H1 (cell line): ENCODE measurements at regions not wholly inside any gene's neighbourhood (a gene's known extent, or its start where the extent isn't known, plus 50 kb on each side); places are given as distances from the start of the nearest gene placed in this dataset.
A peak's percentile ranks its signal among the peaks of the same experiment; 100 is the strongest.

Source experiments
- CTCF ChIA-PET: fragments of 300-600 bp; sonication (Branson Sonifier 250); formaldehyde crosslinking; loops from one replicate; lab custom pipeline; 2021; ENCODE audit not compliant: partially characterized antibody; lab: Charles Lee
- POLR2A ChIA-PET: fragments of 300-600 bp; sonication (Branson Sonifier 250); formaldehyde crosslinking; loops from one replicate; lab custom pipeline; 2021; ENCODE audit warnings: inconsistent platforms; ENCODE audit not compliant: partially characterized antibody; lab: Charles Lee
- DNase-seq, 2 experiments: peaks; one replicate each; pipeline versions ENCODE4 v3.0.0 to v3.0.0-alpha.2; 2010 to 2022; ENCODE audit warnings: low spot score in 2 of 2, low read depth in 1 of 2, mixed read lengths in 1 of 2
- FAIRE-seq: peaks from 2 replicates; lab custom pipeline; 2011; peaks lifted over from hg19 to GRCh38; lab: Jason Lieb, UNC
- H2AFZ ChIP-seq: 2 replicates; pipeline ENCODE4 v1.8.1; 2012; ENCODE audit warnings: low read length, inconsistent platforms
- H2AK5ac ChIP-seq: 2 replicates; pipeline ENCODE4 v1.6.1; 2013; ENCODE audit warnings: low read depth, low read length
- H2BK120ac ChIP-seq: replicated peaks from 2 replicates; pipeline ENCODE3; 2013; ENCODE audit warnings: low read depth, low read length, inconsistent platforms
- H2BK12ac ChIP-seq: 2 replicates; pipeline ENCODE4 v1.6.1; 2013; ENCODE audit warnings: low read depth, low read length
- H2BK15ac ChIP-seq: 2 replicates; pipeline ENCODE4 v1.6.1; 2013; ENCODE audit warnings: low read length
- H2BK20ac ChIP-seq: 2 replicates; pipeline ENCODE4 v1.6.1; 2013; ENCODE audit warnings: low read length
- H2BK5ac ChIP-seq: 2 replicates; pipeline ENCODE4 v1.6.1; 2013; ENCODE audit warnings: low read depth, low read length
- H3K14ac ChIP-seq: 2 replicates; pipeline ENCODE4 v1.6.1; 2013; ENCODE audit warnings: inconsistent platforms; ENCODE audit not compliant: insufficient read length
- H3K18ac ChIP-seq: 2 replicates; pipeline ENCODE4 v1.6.1; 2013; ENCODE audit warnings: low read length; ENCODE audit errors: extremely low read depth
- H3K23ac ChIP-seq: 2 replicates; pipeline ENCODE4 v1.6.1; 2013; ENCODE audit warnings: inconsistent platforms; ENCODE audit not compliant: insufficient read length
- H3K23me2 ChIP-seq: 2 replicates; pipeline ENCODE4 v1.6.1; 2013; ENCODE audit warnings: low read depth, low read length
- H3K27ac ChIP-seq: 2 replicates; pipeline ENCODE4 v1.6.1; 2011; ENCODE audit warnings: low read depth, low read length, inconsistent platforms
- H3K27me3 ChIP-seq, 4 experiments: replicated peaks in 1 of 4; 1 replicate in 1 of 4; 2 replicates in 3 of 4; pipeline versions ENCODE4 v1.6.1 to v1.8.1; 2011 to 2013; ENCODE audit warnings: low read length in 3 of 4, mild to moderate bottlenecking in 3 of 4, inconsistent platforms in 2 of 4, mixed read lengths in 2 of 4, moderate library complexity in 1 of 4; ENCODE audit not compliant: control insufficient read depth in 3 of 4, insufficient read depth in 3 of 4; ENCODE audit errors: extremely low read depth in 1 of 4
- H3K36me3 ChIP-seq, 4 experiments: 2 replicates each; pipeline versions ENCODE4 v1.6.1 to v1.8.1; 2011 to 2013; ENCODE audit warnings: mild to moderate bottlenecking in 4 of 4, low read length in 3 of 4, moderate library complexity in 2 of 4, control low read depth in 1 of 4, inconsistent platforms in 1 of 4; ENCODE audit not compliant: insufficient read depth in 4 of 4, control insufficient read depth in 2 of 4
- H3K4ac ChIP-seq: replicated peaks from 2 replicates; pipeline ENCODE3; 2013; ENCODE audit warnings: low read length, low read depth, mixed read lengths, inconsistent platforms; ENCODE audit not compliant: insufficient read length
- H3K4me1 ChIP-seq, 4 experiments: replicated peaks in 1 of 4; 1 replicate in 1 of 4; 2 replicates in 3 of 4; pipeline versions ENCODE4 v1.6.1 to v1.8.1; 2011 to 2013; ENCODE audit warnings: low read length in 3 of 4, inconsistent platforms in 2 of 4, mixed read lengths in 1 of 4; ENCODE audit not compliant: insufficient read depth in 4 of 4, control insufficient read depth in 3 of 4
- H3K4me2 ChIP-seq, 2 experiments: 2 replicates each; pipeline versions ENCODE4 v1.6.1 to v1.8.1; 2011 to 2013; ENCODE audit warnings: low read depth in 2 of 2, low read length in 2 of 2, control low read depth in 1 of 2, inconsistent platforms in 1 of 2, mild to moderate bottlenecking in 1 of 2; ENCODE audit not compliant: insufficient read depth in 1 of 2
- H3K4me3 ChIP-seq, 4 experiments: fragments of 200-600, 300-600 bp in 1 of 4; sonication (generic), shearing (Covaris generic), sonication (Bioruptor Twin) in 1 of 4; 2 replicates each; pipeline versions ENCODE4 v1.5.1 to v1.8.1; 2011 to 2016; ENCODE audit warnings: low read length in 4 of 4, low read depth in 3 of 4, control low read depth in 2 of 4, inconsistent platforms in 2 of 4, mild to moderate bottlenecking in 2 of 4, mixed read lengths in 1 of 4, moderate library complexity in 1 of 4; ENCODE audit not compliant: insufficient read depth in 2 of 4; ENCODE audit errors: extremely low read depth in 1 of 4
- H3K56ac ChIP-seq: replicated peaks from 2 replicates; pipeline ENCODE3; 2013; ENCODE audit warnings: low read depth, mild to moderate bottlenecking, mixed read lengths, low read length, inconsistent platforms; ENCODE audit not compliant: insufficient read length
- H3K79me1 ChIP-seq: 2 replicates; pipeline ENCODE4 v1.6.1; 2013; ENCODE audit warnings: low read depth, low read length, control low read depth
- H3K79me2 ChIP-seq, 2 experiments: 2 replicates each; pipeline versions ENCODE4 v1.6.1 to v1.8.1; 2012 to 2013; ENCODE audit warnings: low read length in 2 of 2, mild to moderate bottlenecking in 2 of 2, inconsistent platforms in 1 of 2; ENCODE audit not compliant: insufficient read depth in 2 of 2, control insufficient read depth in 1 of 2
- H3K9ac ChIP-seq, 4 experiments: replicated peaks in 1 of 4; 1 replicate in 1 of 4; 2 replicates in 3 of 4; pipeline versions ENCODE4 v1.6.1 to v1.8.1; 2011 to 2013; ENCODE audit warnings: low read depth in 3 of 4, low read length in 3 of 4, control low read depth in 2 of 4, mild to moderate bottlenecking in 2 of 4, moderate library complexity in 2 of 4, inconsistent platforms in 1 of 4; ENCODE audit errors: extremely low read depth in 1 of 4
- H3K9me3 ChIP-seq, 2 experiments: 2 replicates each; pipeline versions ENCODE4 v1.6.1 to v1.8.1; 2012 to 2013; ENCODE audit warnings: mild to moderate bottlenecking in 2 of 2, moderate library complexity in 2 of 2, control low read depth in 1 of 2, inconsistent platforms in 1 of 2, low read depth in 1 of 2, low read length in 1 of 2, mixed read lengths in 1 of 2; ENCODE audit not compliant: insufficient read depth in 2 of 2
- H4K20me1 ChIP-seq, 2 experiments: replicated peaks in 1 of 2; 2 replicates each; pipeline versions ENCODE3 to v1.8.1; 2011 to 2013; ENCODE audit warnings: inconsistent platforms in 2 of 2, low read length in 2 of 2, mild to moderate bottlenecking in 1 of 2; ENCODE audit not compliant: insufficient read depth in 2 of 2, control insufficient read depth in 1 of 2
- H4K5ac ChIP-seq: 2 replicates; pipeline ENCODE4 v1.6.1; 2013; ENCODE audit warnings: low read length, low read depth, mixed read lengths, inconsistent platforms; ENCODE audit not compliant: insufficient read length
- H4K8ac ChIP-seq: 2 replicates; pipeline ENCODE4 v1.8.0; 2013; ENCODE audit warnings: mild to moderate bottlenecking, moderate library complexity, low read length, inconsistent platforms; ENCODE audit not compliant: insufficient read depth; ENCODE audit errors: extremely low read depth
- H4K91ac ChIP-seq: replicated peaks from 2 replicates; pipeline ENCODE3; 2013; ENCODE audit warnings: low read length, mixed read lengths, inconsistent platforms; ENCODE audit not compliant: insufficient read length
- BACH1 ChIP-seq: IDR thresholded peaks from 2 replicates; pipeline ENCODE4 v1.6.1; 2012; ENCODE audit warnings: low read length, improper control_type of control experiment
- CBX5 ChIP-seq: fragments of 300-800, 300-1000 bp; sonication (generic); IDR thresholded peaks from 2 replicates; pipeline ENCODE4 v1.7.1; 2016; ENCODE audit warnings: antibody characterized with exemption, low read length, low read depth
- CTBP2 ChIP-seq: IDR thresholded peaks from 2 replicates; pipeline ENCODE4 v1.7.0; 2011; ENCODE audit warnings: borderline replicate concordance, mild to moderate bottlenecking, moderate library complexity, mixed read lengths, low read length; ENCODE audit not compliant: insufficient read depth, insufficient read length
- E2F6 ChIP-seq: IDR thresholded peaks from 2 replicates; pipeline ENCODE4 v1.6.1; 2012; ENCODE audit warnings: inconsistent platforms
- FOSL1 ChIP-seq: IDR thresholded peaks from 2 replicates; pipeline ENCODE4 v1.6.1; 2011; ENCODE audit warnings: mild to moderate bottlenecking, low read depth, low read length, moderate library complexity; ENCODE audit not compliant: insufficient read depth
- GABPA ChIP-seq: IDR thresholded peaks from 2 replicates; pipeline ENCODE4 v1.6.1; 2011; ENCODE audit warnings: mild to moderate bottlenecking, low read length, moderate library complexity, borderline replicate concordance; ENCODE audit not compliant: insufficient read depth
- RFX5 ChIP-seq: IDR thresholded peaks from 2 replicates; pipeline ENCODE4 v1.6.1; 2011; ENCODE audit warnings: low read depth, low read length, improper control_type of control experiment, borderline replicate concordance
- SIX5 ChIP-seq: IDR thresholded peaks from 2 replicates; pipeline ENCODE4 v1.6.1; 2011; ENCODE audit warnings: mild to moderate bottlenecking, low read depth, low read length
- SP2 ChIP-seq: IDR thresholded peaks from 2 replicates; pipeline ENCODE4 v1.6.1; 2012; ENCODE audit warnings: mild to moderate bottlenecking, low read length, inconsistent platforms
- TAF1 ChIP-seq: IDR thresholded peaks from 2 replicates; pipeline ENCODE4 v1.6.1; 2011; ENCODE audit warnings: mild to moderate bottlenecking, low read depth, low read length
- TBP ChIP-seq: IDR thresholded peaks from 2 replicates; pipeline ENCODE4 v1.6.1; 2011; ENCODE audit warnings: low read depth, low read length, improper control_type of control experiment
- WGBS, 2 experiments: shearing (Covaris generic) in 1 of 2; methylation state at CpG; one replicate each; pipeline versions ENCODE4 v1.1.6 to v1.1.7; 2013 to 2015; ENCODE audit warnings: low lambda C conversion rate in 2 of 2, mixed read lengths in 2 of 2, inconsistent platforms in 1 of 2, low coverage in 1 of 2, missing lambda C conversion rate in 1 of 2; ENCODE audit not compliant: insufficient replicate concordance in 2 of 2, insufficient coverage in 1 of 2, insufficient read length in 1 of 2; ENCODE audit errors: extremely low coverage in 1 of 2, missing lambda C conversion rate in 1 of 2; 5-methylcytosine and 5-hydroxymethylcytosine counted together
- TF ChIP-seq, protein P1 (sequence below), 3 experiments: IDR thresholded peaks; 1 replicate in 2 of 3; 2 replicates in 1 of 3; pipeline versions ENCODE4 v1.5.1 to v1.6.1; 2011; ENCODE audit warnings: low read length in 3 of 3, mild to moderate bottlenecking in 3 of 3, inconsistent platforms in 2 of 3, low read depth in 1 of 3, moderate library complexity in 1 of 3; ENCODE audit not compliant: insufficient read depth in 1 of 3; ENCODE audit errors: control extremely low read depth in 1 of 3

GRCh38 chr16:62280506-62280905 is 244.3 kb upstream of the CDH8 start:
- H3K14ac ChIP-seq: no peak overlapping the region
- H3K27ac ChIP-seq: no peak overlapping the region
- ChIA-PET POLR2A (no interaction called here), CTCF (interaction anchor here (1.2 to 2.5 kb wide), 3 partner anchors 20 to 55 kb away, joined by 4 to 11 read pairs (median 4); no protein-coding TSS in a partner anchor)
- no peak overlapping the region for H2BK5ac ChIP-seq
- no peaks in the 10 kb centered on the region for H4K20me1 ChIP-seq
- no peak overlapping the region for H3K18ac ChIP-seq
- H2BK12ac ChIP-seq: no peak overlapping the region
- peaks cover 0 to 4% (median 1%) of the 10 kb centered on the region in 4 experiments; a peak in 3 of 7 replicates for H3K4me1 ChIP-seq
- no peaks in the 10 kb centered on the region for H3K27me3 ChIP-seq
- FAIRE-seq (no peak), DNase-seq (no peak)
- no peaks in the 10 kb centered on the region for H3K9me3 ChIP-seq
- no peak overlapping the region for H4K5ac ChIP-seq
- no peak overlapping the region for H3K9ac ChIP-seq
- H3K23me2 ChIP-seq: no peaks in the 10 kb centered on the region
- H3K56ac ChIP-seq: no peak overlapping the region
- H2BK15ac ChIP-seq: no peak overlapping the region
- H3K79me2 ChIP-seq: no peaks in the 10 kb centered on the region
- no peak overlapping the region for H2BK20ac ChIP-seq
- H3K4me2 ChIP-seq: no peak overlapping the region
- H2BK120ac ChIP-seq: no peak overlapping the region
- no peak overlapping the region for H2AK5ac ChIP-seq
- H2AFZ ChIP-seq: peak overlapping the region; percentile 92; the same call in 1 of the 2 replicates
- H3K79me1 ChIP-seq: no peaks in the 10 kb centered on the region
- H4K91ac ChIP-seq: no peak overlapping the region
- no peaks in the 10 kb centered on the region for H3K36me3 ChIP-seq
- H3K4ac ChIP-seq: no peak overlapping the region
- H3K4me3 ChIP-seq: no peak overlapping the region
- no peak overlapping the region for H3K23ac ChIP-seq
- H4K8ac ChIP-seq: no peak overlapping the region
- WGBS, 2 experiments: 83% methylated on average over 3 of the region's 3 CpGs; no CpG with 5 or more reads in 1 of the 2 experiments
- TF ChIP-seq CBX5 (no peak), TBP (no peak), SIX5 (no peak), E2F6 (no peak), FOSL1 (no peak), CTBP2 (no peak), TAF1 (no peak), GABPA (no peak), RFX5 (no peak), SP2 (no peak), BACH1 (no peak)
- TF ChIP-seq, protein P1, sequence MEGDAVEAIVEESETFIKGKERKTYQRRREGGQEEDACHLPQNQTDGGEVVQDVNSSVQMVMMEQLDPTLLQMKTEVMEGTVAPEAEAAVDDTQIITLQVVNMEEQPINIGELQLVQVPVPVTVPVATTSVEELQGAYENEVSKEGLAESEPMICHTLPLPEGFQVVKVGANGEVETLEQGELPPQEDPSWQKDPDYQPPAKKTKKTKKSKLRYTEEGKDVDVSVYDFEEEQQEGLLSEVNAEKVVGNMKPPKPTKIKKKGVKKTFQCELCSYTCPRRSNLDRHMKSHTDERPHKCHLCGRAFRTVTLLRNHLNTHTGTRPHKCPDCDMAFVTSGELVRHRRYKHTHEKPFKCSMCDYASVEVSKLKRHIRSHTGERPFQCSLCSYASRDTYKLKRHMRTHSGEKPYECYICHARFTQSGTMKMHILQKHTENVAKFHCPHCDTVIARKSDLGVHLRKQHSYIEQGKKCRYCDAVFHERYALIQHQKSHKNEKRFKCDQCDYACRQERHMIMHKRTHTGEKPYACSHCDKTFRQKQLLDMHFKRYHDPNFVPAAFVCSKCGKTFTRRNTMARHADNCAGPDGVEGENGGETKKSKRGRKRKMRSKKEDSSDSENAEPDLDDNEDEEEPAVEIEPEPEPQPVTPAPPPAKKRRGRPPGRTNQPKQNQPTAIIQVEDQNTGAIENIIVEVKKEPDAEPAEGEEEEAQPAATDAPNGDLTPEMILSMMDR (IDR thresholded peaks at IDR 0.05; ENCODE audit: control extremely low read depth in 1 of 3, insufficient read depth in 1 of 3, low read depth in 1 of 3, low read length in 3 of 3): no peak
